ENCODE measurements at regions not wholly inside any gene's neighbourhood (a gene's known extent, or its start where the extent isn't known, plus 50 kb on each side); places are given as distances from the start of the nearest gene placed in this dataset.

- Histone ChIP-seq H2BK12ac (ENCODE audit: insufficient read length, low read depth, low read length) (no peak overlapping the region), H3K4me1 (ENCODE audit: insufficient read depth, low read length) (no peaks in the 10 kb centered on the region), H3K4me2 (ENCODE audit: insufficient read depth, insufficient read length, low read length) (no peak overlapping the region), H3K27me3 (ENCODE audit: insufficient read depth, low read length) (no peaks in the 10 kb centered on the region), H4K20me1 (ENCODE audit: control insufficient read depth, insufficient read depth, insufficient read length) (no peaks in the 10 kb centered on the region), H2AK5ac (ENCODE audit: insufficient read length, low read length) (no peak overlapping the region), H3K23ac (ENCODE audit: insufficient read length, low read depth, low read length) (no peak overlapping the region), H4K8ac (replicated peaks; ENCODE audit: insufficient read length, low read depth, low read length) (no peak overlapping the region), H2BK15ac (ENCODE audit: low read depth, low read length) (no peak overlapping the region), H2BK120ac (ENCODE audit: low read depth, low read length, poor library complexity, severe bottlenecking) (no peak overlapping the region), H2BK20ac (ENCODE audit: low read depth, low read length, poor library complexity, severe bottlenecking) (no peak overlapping the region), H3T11ph (ENCODE audit: low read length) (no peak overlapping the region), H3K9ac (ENCODE audit: extremely low read depth, insufficient read length, low read length) (no peak overlapping the region), H3K79me1 (ENCODE audit: insufficient read depth, low read depth, low read length, poor library complexity, severe bottlenecking) (no peaks in the 10 kb centered on the region), H3K56ac (ENCODE audit: insufficient read length, low read depth, low read length) (no peak overlapping the region), H4K91ac (ENCODE audit: insufficient read length, low read depth, low read length) (no peak overlapping the region), H2AFZ (ENCODE audit: low read length) (no peak overlapping the region), H3K23me2 (ENCODE audit: insufficient read length, low read depth, low read length, poor library complexity, severe bottlenecking) (no peaks in the 10 kb centered on the region), H3K14ac (ENCODE audit: insufficient read depth, low read length) (no peak overlapping the region), H3K9me3 (ENCODE audit: control insufficient read depth, low read depth, low read length) (no peaks in the 10 kb centered on the region), H2BK5ac (ENCODE audit: insufficient read length, low read length) (no peak overlapping the region), H3K79me2 (ENCODE audit: insufficient read depth, low read length) (no peaks in the 10 kb centered on the region), H3K18ac (ENCODE audit: insufficient read length, low read depth, low read length) (no peak overlapping the region), H4K5ac (ENCODE audit: insufficient read length, low read depth, low read length) (no peak overlapping the region), H3K27ac (ENCODE audit: insufficient read length, low read depth, low read length) (no peak overlapping the region), H3K4ac (ENCODE audit: low read depth, low read length) (no peak overlapping the region)
- TF ChIP-seq CTCF (conservative IDR thresholded peaks at IDR 0.05), result no peak
- no peak overlapping the region for H3K4me3 Mint-ChIP-seq
- peaks cover 0 to 4% of the 10 kb centered on the region in 2 experiments; a peak in 1 of 5 replicates for H3K9me3 Mint-ChIP-seq
- H3K27me3 Mint-ChIP-seq (ENCODE audit: low read depth), result no peaks in the 10 kb centered on the region
- no peak overlapping the region for H3K27ac Mint-ChIP-seq
- H3K36me3 Mint-ChIP-seq (ENCODE audit: insufficient read depth in 1 of 3, low read depth in 3 of 3), result no peaks in the 10 kb centered on the region; a peak in 1 of 7 replicates
- no peak for DNase-seq
- no peaks in the 10 kb centered on the region; a peak in 1 of 4 replicates for H3K4me1 Mint-ChIP-seq
- WGBS (ENCODE audit: extremely low coverage, insufficient read length, low lambda C conversion rate), result no CpG with 5 or more reads among the region's 4 CpGs
These were observed 411.0 kb upstream of the DYNLRB2 start for GRCh38 chr16:80129791-80130190.

Measured in H9 (cell line).